ENCODE measurements at regions not wholly inside any gene's neighbourhood (a gene's known extent, or its start where the extent isn't known, plus 50 kb on each side); places are given as distances from the start of the nearest gene placed in this dataset.

DNA sequence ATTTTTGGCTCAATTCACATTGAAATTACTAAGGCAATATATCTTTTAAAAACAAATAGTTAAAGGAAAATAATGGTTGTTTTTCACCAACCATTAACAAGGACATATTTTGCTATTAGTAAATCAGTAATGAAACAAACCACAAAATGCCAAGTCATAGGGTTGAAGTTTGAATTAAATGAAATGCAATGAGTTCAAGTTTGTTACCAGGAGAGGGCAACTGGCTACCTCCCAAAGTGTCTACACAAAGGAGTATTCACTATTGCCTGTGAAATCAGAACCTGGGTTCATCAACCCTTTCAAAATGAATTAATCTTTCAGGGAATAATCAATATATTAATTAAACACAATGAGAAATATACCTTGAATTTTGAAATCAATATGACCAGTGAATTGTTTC, 138.4 kb upstream of the DMRTA1 start:
- H3K9me2 ChIP-seq (ENCODE audit: insufficient read depth), result no peaks in the 10 kb centered on the region
- H3K9me3 ChIP-seq (ENCODE audit: control insufficient read depth in 1 of 2, insufficient read depth in 1 of 2, low read depth in 1 of 2, low read length in 2 of 2), result no peaks in the 10 kb centered on the region
- POLR2A ChIA-PET, result no interaction called here
- no peak overlapping the region for H3K4me3 ChIP-seq (replicated peaks in 1 of 2; ENCODE audit: low read depth in 1 of 2, low read length in 2 of 2)
- no TSS peak for BruUV-seq (replicated peaks)
- ATAC-seq, result no peak
- H3K27me3 ChIP-seq (ENCODE audit: insufficient read depth, low read length), result peaks cover 6% of the 10 kb centered on the region
- no peak overlapping the region for H3K4me2 ChIP-seq (ENCODE audit: low read length)
- no peak overlapping the region for H3K27ac ChIP-seq (ENCODE audit: low read depth, low read length)
- DNase-seq (ENCODE audit: low read depth, low spot score), result no peak
- intact Hi-C loops (cut with micrococcal nuclease), result loop anchor here (5.0 kb wide), 1 partner anchor 496 kb away; no protein-coding TSS in a partner anchor
- no peaks in the 10 kb centered on the region for H3K4me1 ChIP-seq (ENCODE audit: control insufficient read depth in 1 of 2, insufficient read depth in 2 of 2, low read length in 2 of 2)
- H2AFZ ChIP-seq (ENCODE audit: low read depth, low read length, poor library complexity, severe bottlenecking), result no peak overlapping the region
- no peak overlapping the region for H3K9ac ChIP-seq (ENCODE audit: low read length)
- H3K36me3 ChIP-seq (ENCODE audit: control insufficient read depth in 1 of 2, insufficient read depth in 2 of 2, low read length in 2 of 2), result no peaks in the 10 kb centered on the region
- no peaks in the 10 kb centered on the region for H3K79me2 ChIP-seq (ENCODE audit: insufficient read depth, low read length)
- RAD21 ChIA-PET (ENCODE audit: low non-redundant PET in 1 of 2, low total read pairs in 2 of 2, uncharacterized antibody in 2 of 2, unreplicated experiment in 2 of 2), result no interaction called here
- no peaks in the 10 kb centered on the region for H4K20me1 ChIP-seq (ENCODE audit: insufficient read depth)
- TF ChIP-seq YY1 (IDR thresholded peaks at IDR 0.05; ENCODE audit: extremely low read depth, insufficient replicate concordance, low read depth, low read length) (no peak), RAD21 (IDR thresholded peaks at IDR 0.05; ENCODE audit: low read depth) (no peak), CEBPB (IDR thresholded peaks at IDR 0.05; ENCODE audit: low read depth) (no peak)
- TF ChIP-seq, protein P1, sequence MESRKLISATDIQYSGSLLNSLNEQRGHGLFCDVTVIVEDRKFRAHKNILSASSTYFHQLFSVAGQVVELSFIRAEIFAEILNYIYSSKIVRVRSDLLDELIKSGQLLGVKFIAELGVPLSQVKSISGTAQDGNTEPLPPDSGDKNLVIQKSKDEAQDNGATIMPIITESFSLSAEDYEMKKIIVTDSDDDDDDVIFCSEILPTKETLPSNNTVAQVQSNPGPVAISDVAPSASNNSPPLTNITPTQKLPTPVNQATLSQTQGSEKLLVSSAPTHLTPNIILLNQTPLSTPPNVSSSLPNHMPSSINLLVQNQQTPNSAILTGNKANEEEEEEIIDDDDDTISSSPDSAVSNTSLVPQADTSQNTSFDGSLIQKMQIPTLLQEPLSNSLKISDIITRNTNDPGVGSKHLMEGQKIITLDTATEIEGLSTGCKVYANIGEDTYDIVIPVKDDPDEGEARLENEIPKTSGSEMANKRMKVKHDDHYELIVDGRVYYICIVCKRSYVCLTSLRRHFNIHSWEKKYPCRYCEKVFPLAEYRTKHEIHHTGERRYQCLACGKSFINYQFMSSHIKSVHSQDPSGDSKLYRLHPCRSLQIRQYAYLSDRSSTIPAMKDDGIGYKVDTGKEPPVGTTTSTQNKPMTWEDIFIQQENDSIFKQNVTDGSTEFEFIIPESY (IDR thresholded peaks at IDR 0.05; ENCODE audit: extremely low read depth, insufficient replicate concordance, low read length), result no peak
- CTCF ChIA-PET, result interaction anchor here (1.6 to 5.7 kb wide), 3 partner anchors 144 to 496 kb away, joined by 5 to 134 read pairs (median 13); no protein-coding TSS in a partner anchor

DNA sequence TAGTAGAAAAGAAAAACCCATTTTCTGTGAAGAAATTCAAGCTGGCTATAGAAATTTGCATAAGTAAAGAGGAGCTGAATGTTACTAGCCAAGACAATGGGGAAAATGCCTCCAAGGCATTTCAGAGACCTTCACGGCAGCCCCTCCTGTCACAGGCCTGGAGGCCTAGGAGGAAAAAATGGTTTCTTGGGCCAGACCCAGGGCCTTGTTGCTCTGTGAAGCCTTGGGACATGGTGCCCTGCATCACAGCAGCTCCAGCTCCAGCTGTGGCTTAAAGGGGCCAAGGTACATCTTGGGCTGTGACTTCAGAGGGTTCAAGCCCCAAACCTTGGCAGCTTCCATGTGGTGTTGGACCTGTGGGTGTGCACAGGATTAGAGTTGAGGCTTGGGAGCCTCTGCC, 130.0 kb upstream of the DMRTA1 start:
- ChIA-PET RAD21 (ENCODE audit: low non-redundant PET in 1 of 2, low total read pairs in 2 of 2, uncharacterized antibody in 2 of 2, unreplicated experiment in 2 of 2) (no interaction called here), CTCF (no interaction called here), POLR2A (no interaction called here)
- Histone ChIP-seq H3K9me2 (ENCODE audit: insufficient read depth) (no peaks in the 10 kb centered on the region), H3K4me1 (ENCODE audit: control insufficient read depth in 1 of 2, insufficient read depth in 2 of 2, low read length in 2 of 2) (no peaks in the 10 kb centered on the region), H3K36me3 (ENCODE audit: control insufficient read depth in 1 of 2, insufficient read depth in 2 of 2, low read length in 2 of 2) (no peaks in the 10 kb centered on the region), H3K9ac (ENCODE audit: low read length) (no peak overlapping the region), H3K4me3 (replicated peaks in 1 of 2; ENCODE audit: low read depth in 1 of 2, low read length in 2 of 2) (no peak overlapping the region), H3K9me3 (ENCODE audit: control insufficient read depth in 1 of 2, insufficient read depth in 1 of 2, low read depth in 1 of 2, low read length in 2 of 2) (peaks cover 0 to 3% of the 10 kb centered on the region in 2 experiments; a peak in 2 of 4 replicates), H2AFZ (ENCODE audit: low read depth, low read length, poor library complexity, severe bottlenecking) (no peak overlapping the region), H3K27ac (ENCODE audit: low read depth, low read length) (no peak overlapping the region), H3K79me2 (ENCODE audit: insufficient read depth, low read length) (no peaks in the 10 kb centered on the region), H3K27me3 (ENCODE audit: insufficient read depth, low read length) (peaks cover 8% of the 10 kb centered on the region), H4K20me1 (ENCODE audit: insufficient read depth) (no peaks in the 10 kb centered on the region), H3K4me2 (ENCODE audit: low read length) (no peak overlapping the region)
- DNase-seq (ENCODE audit: low read depth, low spot score), result no peak
- TF ChIP-seq YY1 (IDR thresholded peaks at IDR 0.05; ENCODE audit: extremely low read depth, insufficient replicate concordance, low read depth, low read length), result no peak
- no peak for TF ChIP-seq FOSL1 (IDR thresholded peaks at IDR 0.05; ENCODE audit: low read depth)
- TF ChIP-seq EGR1 (IDR thresholded peaks at IDR 0.05; ENCODE audit: low read depth), result no peak
- TF ChIP-seq EZH2 (IDR thresholded peaks at IDR 0.05), result no peak
- TF ChIP-seq, protein P2, sequence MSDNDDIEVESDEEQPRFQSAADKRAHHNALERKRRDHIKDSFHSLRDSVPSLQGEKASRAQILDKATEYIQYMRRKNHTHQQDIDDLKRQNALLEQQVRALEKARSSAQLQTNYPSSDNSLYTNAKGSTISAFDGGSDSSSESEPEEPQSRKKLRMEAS (IDR thresholded peaks at IDR 0.05), result no peak
- no peak for TF ChIP-seq CBX3 (IDR thresholded peaks at IDR 0.05; ENCODE audit: low read depth)
- BruUV-seq (replicated peaks), result no TSS peak
- intact Hi-C loops (cut with micrococcal nuclease), result no loop called here
- ATAC-seq, result no peak
